ENCODE measurements at regions not wholly inside any gene's neighbourhood (a gene's known extent, or its start where the extent isn't known, plus 50 kb on each side); places are given as distances from the start of the nearest gene placed in this dataset.
"Not testable (repeated sequence)": the region's sequence is repeated elsewhere in the genome, so short reads cannot be mapped to it uniquely, and the experiment has no call there.

GRCh38 chr3:31203960-31204795 lies 309.7 kb upstream of the GADL1 start:
- no peak overlapping the region for H3K4me3 Mint-ChIP-seq

GRCh38 chr3:31204796-31205056 lies 310.3 kb upstream of the GADL1 start:
- H3K4me2 ChIP-seq (ENCODE audit: insufficient read depth, insufficient read length, low read length); H3K9me3 Mint-ChIP-seq; H2AK5ac ChIP-seq (ENCODE audit: insufficient read length, low read length); H3K56ac ChIP-seq (ENCODE audit: insufficient read length, low read depth, low read length); H3K4me1 ChIP-seq (ENCODE audit: insufficient read depth, low read length); H3K23ac ChIP-seq (ENCODE audit: insufficient read length, low read depth, low read length); H4K91ac ChIP-seq (ENCODE audit: insufficient read length, low read depth, low read length); H3K18ac ChIP-seq (ENCODE audit: insufficient read length, low read depth, low read length); DNase-seq; H3K27me3 ChIP-seq (ENCODE audit: insufficient read depth, low read length); H3K27ac ChIP-seq (ENCODE audit: insufficient read length, low read depth, low read length); H3K79me2 ChIP-seq (ENCODE audit: insufficient read depth, low read length); H3K9me3 ChIP-seq (ENCODE audit: control insufficient read depth, low read depth, low read length); H3K27me3 Mint-ChIP-seq (ENCODE audit: low read depth); H2BK20ac ChIP-seq (ENCODE audit: low read depth, low read length, poor library complexity, severe bottlenecking); H4K20me1 ChIP-seq (ENCODE audit: control insufficient read depth, insufficient read depth, insufficient read length); H3K9ac ChIP-seq (ENCODE audit: extremely low read depth, insufficient read length, low read length); H2BK5ac ChIP-seq (ENCODE audit: insufficient read length, low read length); H3K4ac ChIP-seq (ENCODE audit: low read depth, low read length); H2BK120ac ChIP-seq (ENCODE audit: low read depth, low read length, poor library complexity, severe bottlenecking); H3K4me3 Mint-ChIP-seq; H3K27ac Mint-ChIP-seq; H2AFZ ChIP-seq (ENCODE audit: low read length); H4K5ac ChIP-seq (ENCODE audit: insufficient read length, low read depth, low read length); H3T11ph ChIP-seq (ENCODE audit: low read length); H2BK12ac ChIP-seq (ENCODE audit: insufficient read length, low read depth, low read length); H3K23me2 ChIP-seq (ENCODE audit: insufficient read length, low read depth, low read length, poor library complexity, severe bottlenecking); H3K4me1 Mint-ChIP-seq; H3K79me1 ChIP-seq (ENCODE audit: insufficient read depth, low read depth, low read length, poor library complexity, severe bottlenecking); H4K8ac ChIP-seq (replicated peaks; ENCODE audit: insufficient read length, low read depth, low read length); H3K14ac ChIP-seq (ENCODE audit: insufficient read depth, low read length); H3K36me3 Mint-ChIP-seq (ENCODE audit: insufficient read depth in 1 of 3, low read depth in 3 of 3); H2BK15ac ChIP-seq (ENCODE audit: low read depth, low read length): not testable (repeated sequence)
- no CpG with 5 or more reads among the region's 4 CpGs for WGBS (ENCODE audit: extremely low coverage, insufficient read length, low lambda C conversion rate)

More at GRCh38 chr3:31203960-31204795, 309.7 kb upstream of the GADL1 start:
- Histone ChIP-seq H3K9ac (ENCODE audit: extremely low read depth, insufficient read length, low read length) (no peak overlapping the region), H3K79me1 (ENCODE audit: insufficient read depth, low read depth, low read length, poor library complexity, severe bottlenecking) (no peaks in the 10 kb centered on the region), H2AFZ (ENCODE audit: low read length) (no peak overlapping the region), H3K27me3 (ENCODE audit: insufficient read depth, low read length) (no peaks in the 10 kb centered on the region), H3K4me1 (ENCODE audit: insufficient read depth, low read length) (no peaks in the 10 kb centered on the region), H3K79me2 (ENCODE audit: insufficient read depth, low read length) (no peaks in the 10 kb centered on the region), H4K8ac (replicated peaks; ENCODE audit: insufficient read length, low read depth, low read length) (no peak overlapping the region), H3K56ac (ENCODE audit: insufficient read length, low read depth, low read length) (no peak overlapping the region), H3K14ac (ENCODE audit: insufficient read depth, low read length) (no peak overlapping the region), H4K91ac (ENCODE audit: insufficient read length, low read depth, low read length) (no peak overlapping the region), H2BK5ac (ENCODE audit: insufficient read length, low read length) (no peak overlapping the region), H2BK15ac (ENCODE audit: low read depth, low read length) (no peak overlapping the region), H2AK5ac (ENCODE audit: insufficient read length, low read length) (no peak overlapping the region), H4K5ac (ENCODE audit: insufficient read length, low read depth, low read length) (no peak overlapping the region), H4K20me1 (ENCODE audit: control insufficient read depth, insufficient read depth, insufficient read length) (no peaks in the 10 kb centered on the region), H2BK12ac (ENCODE audit: insufficient read length, low read depth, low read length) (no peak overlapping the region), H3K27ac (ENCODE audit: insufficient read length, low read depth, low read length) (no peak overlapping the region), H3K23ac (ENCODE audit: insufficient read length, low read depth, low read length) (no peak overlapping the region), H3K18ac (ENCODE audit: insufficient read length, low read depth, low read length) (no peak overlapping the region), H3K4me2 (ENCODE audit: insufficient read depth, insufficient read length, low read length) (no peak overlapping the region), H3T11ph (ENCODE audit: low read length) (no peak overlapping the region), H2BK20ac (ENCODE audit: low read depth, low read length, poor library complexity, severe bottlenecking) (no peak overlapping the region), H3K23me2 (ENCODE audit: insufficient read length, low read depth, low read length, poor library complexity, severe bottlenecking) (no peaks in the 10 kb centered on the region), H3K9me3 (ENCODE audit: control insufficient read depth, low read depth, low read length) (no peaks in the 10 kb centered on the region), H2BK120ac (ENCODE audit: low read depth, low read length, poor library complexity, severe bottlenecking) (no peak overlapping the region), H3K4ac (ENCODE audit: low read depth, low read length) (no peak overlapping the region)
- Mint-ChIP-seq H3K9me3 (no peaks in the 10 kb centered on the region), H3K27ac (no peak overlapping the region), H3K36me3 (ENCODE audit: insufficient read depth in 1 of 3, low read depth in 3 of 3) (peaks cover 0 to 1% (median 0%) of the 10 kb centered on the region in 3 experiments; a peak in 1 of 7 replicates), H3K4me1 (no peaks in the 10 kb centered on the region), H3K27me3 (ENCODE audit: low read depth) (no peaks in the 10 kb centered on the region)
- WGBS (ENCODE audit: extremely low coverage, insufficient read length, low lambda C conversion rate): no CpG with 5 or more reads among the region's 5 CpGs
- no peak for TF ChIP-seq CTCF (conservative IDR thresholded peaks at IDR 0.05)
- DNase-seq: no peak
